Smooth muscle cell (in vitro differentiated cells): ENCODE measurements at regions not wholly inside any gene's neighbourhood (a gene's known extent, or its start where the extent isn't known, plus 50 kb on each side); places are given as distances from the start of the nearest gene placed in this dataset.

Experiments used
- DNase-seq: peaks from one replicate; lab custom pipeline; 2025; ENCODE audit not compliant: unreplicated experiment; lab: John Stamatoyannopoulos, UW
- H2AFZ ChIP-seq: fragments of 200-600 bp; sonication (generic); 2 replicates; pipeline ENCODE4 v1.6.0; 2016; ENCODE audit warnings: antibody characterized with exemption, low read depth, mild to moderate bottlenecking
- H3F3A ChIP-seq: fragments of 200-600 bp; sonication (generic); 2 replicates; pipeline ENCODE4 v1.6.0; 2017; ENCODE audit warnings: antibody characterized with exemption, low read depth
- H3K27ac ChIP-seq: fragments of 200-600 bp; sonication (generic); 2 replicates; pipeline ENCODE4 v1.5.1; 2016; ENCODE audit warnings: low read depth, mild to moderate bottlenecking
- H3K27me3 ChIP-seq: fragments of 200-600 bp; sonication (generic); 2 replicates; pipeline ENCODE4 v1.6.1; 2016; ENCODE audit warnings: low read depth, mild to moderate bottlenecking
- H3K36me3 ChIP-seq: fragments of 200-600 bp; sonication (generic); 2 replicates; pipeline ENCODE4 v1.5.1; 2016; ENCODE audit warnings: low read depth
- H3K4me1 ChIP-seq: fragments of 200-600 bp; sonication (generic); 2 replicates; pipeline ENCODE4 v1.5.1; 2016; ENCODE audit warnings: low read depth
- H3K4me2 ChIP-seq: fragments of 200-600 bp; sonication (generic); 2 replicates; pipeline ENCODE4 v1.6.0; 2016; ENCODE audit warnings: mild to moderate bottlenecking
- H3K4me3 ChIP-seq: fragments of 200-600 bp; sonication (generic); 2 replicates; pipeline ENCODE4 v1.5.1; 2016; ENCODE audit warnings: mild to moderate bottlenecking
- H3K79me2 ChIP-seq: fragments of 200-600 bp; sonication (generic); 2 replicates; pipeline ENCODE4 v1.6.0; 2016; ENCODE audit warnings: low read depth, mild to moderate bottlenecking
- H3K9ac ChIP-seq: fragments of 200-600 bp; sonication (generic); 2 replicates; pipeline ENCODE4 v1.6.0; 2016; ENCODE audit warnings: low read depth
- H3K9me3 ChIP-seq: fragments of 200-600 bp; sonication (generic); replicated peaks from 2 replicates; pipeline ENCODE4 v1.5.1; 2016; ENCODE audit warnings: low read depth
- H4K20me1 ChIP-seq: fragments of 200-600 bp; sonication (generic); 2 replicates; pipeline ENCODE4 v1.6.0; 2016; ENCODE audit warnings: low read depth
- CTCF ChIP-seq: fragments of 200-600 bp; sonication (generic); IDR thresholded peaks from 2 replicates; pipeline ENCODE4 v1.5.1; 2017; ENCODE audit warnings: borderline replicate concordance, mild to moderate bottlenecking, antibody characterized with exemption; ENCODE audit not compliant: insufficient read depth, poor library complexity, severe bottlenecking
- WGBS: methylation state at CpG from one replicate; pipeline ENCODE4 v1.1.7; 2016; ENCODE audit warnings: low lambda C conversion rate; 5-methylcytosine and 5-hydroxymethylcytosine counted together

- no peaks in the 10 kb centered on the region for H3K79me2 ChIP-seq
- no peak overlapping the region for H2AFZ ChIP-seq
- H4K20me1 ChIP-seq = no peaks in the 10 kb centered on the region
- H3K27me3 ChIP-seq = peaks cover 45% of the 10 kb centered on the region
- no peaks in the 10 kb centered on the region for H3K9me3 ChIP-seq
- DNase-seq = no peak
- H3K4me3 ChIP-seq = no peak overlapping the region
- H3K36me3 ChIP-seq = no peaks in the 10 kb centered on the region
- H3K9ac ChIP-seq = no peak overlapping the region
- no peak for TF ChIP-seq CTCF
- H3K4me1 ChIP-seq = no peaks in the 10 kb centered on the region
- H3K4me2 ChIP-seq = no peak overlapping the region
- H3F3A ChIP-seq = no peaks in the 10 kb centered on the region
- no peak overlapping the region for H3K27ac ChIP-seq
- WGBS = 55% methylated on average over 3 of the region's 3 CpGs
Measured at GRCh38 chr22:22784249-22785039, 103.2 kb upstream of the IGLL5 start.

- H3K27ac ChIP-seq = no peak overlapping the region
- H3K9me3 ChIP-seq = no peaks in the 10 kb centered on the region
- H4K20me1 ChIP-seq = no peaks in the 10 kb centered on the region
- H2AFZ ChIP-seq = no peak overlapping the region
- H3K36me3 ChIP-seq = no peaks in the 10 kb centered on the region
- H3K79me2 ChIP-seq = no peaks in the 10 kb centered on the region
- no peak overlapping the region for H3K9ac ChIP-seq
- TF ChIP-seq CTCF = no peak
- WGBS = 67% methylated on average over 13 of the region's 13 CpGs
- H3K4me3 ChIP-seq = no peak overlapping the region
- H3K4me1 ChIP-seq = no peaks in the 10 kb centered on the region
- no peak overlapping the region for H3K4me2 ChIP-seq
- no peaks in the 10 kb centered on the region for H3F3A ChIP-seq
- H3K27me3 ChIP-seq = peaks cover 44% of the 10 kb centered on the region
- DNase-seq = no peak
Measured at GRCh38 chr22:22785316-22786065, 102.1 kb upstream of the IGLL5 start.

- no peak overlapping the region for H2AFZ ChIP-seq
- no peak for TF ChIP-seq CTCF
- H3K9me3 ChIP-seq = no peaks in the 10 kb centered on the region
- peaks cover 40% of the 10 kb centered on the region for H3K27me3 ChIP-seq
- H3K36me3 ChIP-seq = no peaks in the 10 kb centered on the region
- no peaks in the 10 kb centered on the region for H4K20me1 ChIP-seq
- no peaks in the 10 kb centered on the region for H3K79me2 ChIP-seq
- H3K4me2 ChIP-seq = no peak overlapping the region
- H3K4me3 ChIP-seq = no peak overlapping the region
- no peak for DNase-seq
- no peaks in the 10 kb centered on the region for H3F3A ChIP-seq
- 61% methylated on average over 18 of the region's 18 CpGs for WGBS
- no peak overlapping the region for H3K9ac ChIP-seq
- no peak overlapping the region for H3K27ac ChIP-seq
- H3K4me1 ChIP-seq = no peaks in the 10 kb centered on the region
Measured at GRCh38 chr22:22786301-22787115, 101.1 kb upstream of the IGLL5 start.
